Endodermal cell (in vitro differentiated cells): ENCODE measurements at regions not wholly inside any gene's neighbourhood (a gene's known extent, or its start where the extent isn't known, plus 50 kb on each side); places are given as distances from the start of the nearest gene placed in this dataset.

ENCODE experiments used
- DNase-seq: peaks from one replicate; pipeline ENCODE4 v3.0.0-alpha.2; 2017
- H3K27ac ChIP-seq: 2 replicates; pipeline ENCODE4 v1.5.1; 2013; ENCODE audit warnings: mild to moderate bottlenecking, low read depth, low read length, moderate library complexity
- H3K27me3 ChIP-seq: 2 replicates; pipeline ENCODE4 v1.6.1; 2013; ENCODE audit warnings: mild to moderate bottlenecking, low read length, moderate library complexity; ENCODE audit not compliant: insufficient read depth, control insufficient read depth, poor library complexity, severe bottlenecking
- H3K36me3 ChIP-seq: 2 replicates; pipeline ENCODE4 v1.7.0; 2013; ENCODE audit warnings: mild to moderate bottlenecking, low read length, moderate library complexity; ENCODE audit not compliant: control insufficient read depth, insufficient read depth
- H3K4me1 ChIP-seq: one replicate; pipeline ENCODE4 v1.7.0; 2013; ENCODE audit warnings: low read length; ENCODE audit not compliant: control insufficient read depth, insufficient read depth
- H3K4me3 ChIP-seq: 2 replicates; pipeline ENCODE4 v1.5.1; 2013; ENCODE audit warnings: mild to moderate bottlenecking, low read length, moderate library complexity
- H3K9ac ChIP-seq: 2 replicates; pipeline ENCODE4 v1.6.1; 2013; ENCODE audit warnings: mild to moderate bottlenecking, low read length, moderate library complexity; ENCODE audit not compliant: poor library complexity, severe bottlenecking; ENCODE audit errors: extremely low read depth
- H3K9me3 ChIP-seq: 2 replicates; pipeline ENCODE4 v1.6.1; 2013; ENCODE audit warnings: mild to moderate bottlenecking, low read length, moderate library complexity; ENCODE audit not compliant: control insufficient read depth
- H3K27ac Mint-ChIP-seq: 2 replicates; pipeline ENCODE4 v1.8.0; 2020; ENCODE audit warnings: mixed read lengths
- H3K27me3 Mint-ChIP-seq: 2 replicates; pipeline ENCODE4 v1.8.0; 2021; ENCODE audit warnings: mild to moderate bottlenecking, mixed read lengths; ENCODE audit not compliant: insufficient read depth
- H3K36me3 Mint-ChIP-seq: 2 replicates; pipeline ENCODE4 v1.8.0; 2020; ENCODE audit warnings: low read depth, mixed read lengths
- H3K4me1 Mint-ChIP-seq: 2 replicates; pipeline ENCODE4 v1.8.0; 2020; ENCODE audit warnings: mixed read lengths
- H3K4me3 Mint-ChIP-seq: 2 replicates; pipeline ENCODE4 v1.8.0; 2020; ENCODE audit warnings: mild to moderate bottlenecking, moderate library complexity, mixed read lengths
- H3K9me3 Mint-ChIP-seq: 2 replicates; pipeline ENCODE4 v1.8.0; 2020; ENCODE audit warnings: mild to moderate bottlenecking, mixed read lengths
- WGBS, 2 experiments: methylation state at CpG; one replicate each; pipeline versions ENCODE4 v1.1.5 to v1.1.7; 2013; ENCODE audit warnings: missing lambda C conversion rate in 2 of 2, mixed read lengths in 1 of 2; ENCODE audit not compliant: insufficient coverage in 1 of 2, insufficient read length in 1 of 2; 5-methylcytosine and 5-hydroxymethylcytosine counted together
- TF ChIP-seq, protein P1 (sequence below): fragments of 200-600 bp; sonication (generic); conservative IDR thresholded peaks from 2 replicates; pipeline ENCODE4 v1.5.0; 2021; ENCODE audit warnings: antibody characterized with exemption, mild to moderate bottlenecking

DNA sequence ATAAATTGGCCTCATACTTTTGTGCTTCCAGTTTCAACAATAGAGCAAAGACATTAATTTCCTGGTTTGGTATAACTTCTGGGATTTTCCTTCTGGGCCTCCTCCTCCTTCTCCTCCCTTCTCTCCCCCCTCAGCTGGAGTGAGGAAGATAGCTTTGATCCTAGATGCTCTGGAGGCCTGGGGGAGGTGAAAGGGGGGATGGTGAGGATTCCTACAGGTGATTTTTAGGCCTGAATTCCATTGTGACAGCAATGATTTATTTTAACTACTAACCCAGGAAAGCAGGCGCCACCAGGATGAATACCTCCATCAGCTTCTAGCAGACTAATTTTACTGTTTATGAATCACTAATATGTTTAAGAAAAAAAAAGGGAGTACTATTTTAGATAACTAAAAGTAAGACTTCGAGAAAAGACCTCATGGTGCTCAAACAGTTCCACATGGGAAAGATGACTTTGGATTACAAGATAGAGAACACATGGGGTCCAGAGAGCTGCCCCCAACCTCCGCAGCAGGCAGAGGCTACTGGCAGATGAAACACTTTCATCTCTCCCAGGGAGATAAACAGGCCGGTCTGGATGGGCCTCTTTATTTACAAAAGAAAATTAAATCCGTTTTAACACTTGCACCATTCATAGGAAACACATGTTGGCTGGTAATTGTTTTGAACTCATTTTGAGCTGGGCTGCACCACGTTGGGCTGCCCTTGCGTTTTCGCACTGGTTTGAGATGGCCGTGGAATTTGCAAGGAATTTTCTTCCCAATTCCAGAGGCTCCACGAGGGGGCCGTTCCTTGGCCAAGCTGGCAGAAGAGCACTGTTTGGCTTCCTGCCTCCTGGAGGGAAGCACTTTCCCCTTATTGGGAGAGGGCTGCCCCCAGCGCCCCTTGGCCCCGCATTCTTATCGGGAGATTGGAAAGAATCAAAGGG lies 125.1 kb upstream of the STX18 start:
- H3K4me1 Mint-ChIP-seq = peaks cover 34% of the 10 kb centered on the region
- peaks cover 56% of the 10 kb centered on the region for H3K27me3 Mint-ChIP-seq
- Histone ChIP-seq H3K9ac (no peak overlapping the region), H3K4me1 (peaks cover 13% of the 10 kb centered on the region), H3K9me3 (no peaks in the 10 kb centered on the region), H3K4me3 (peak overlapping the region; percentile 69), H3K36me3 (no peaks in the 10 kb centered on the region), H3K27ac (peak overlapping the region; percentile 74), H3K27me3 (peaks cover 39% of the 10 kb centered on the region)
- WGBS, 2 experiments = 10 to 13% methylated on average over 7 to 14 of the region's 14 CpGs
- TF ChIP-seq, protein P1, sequence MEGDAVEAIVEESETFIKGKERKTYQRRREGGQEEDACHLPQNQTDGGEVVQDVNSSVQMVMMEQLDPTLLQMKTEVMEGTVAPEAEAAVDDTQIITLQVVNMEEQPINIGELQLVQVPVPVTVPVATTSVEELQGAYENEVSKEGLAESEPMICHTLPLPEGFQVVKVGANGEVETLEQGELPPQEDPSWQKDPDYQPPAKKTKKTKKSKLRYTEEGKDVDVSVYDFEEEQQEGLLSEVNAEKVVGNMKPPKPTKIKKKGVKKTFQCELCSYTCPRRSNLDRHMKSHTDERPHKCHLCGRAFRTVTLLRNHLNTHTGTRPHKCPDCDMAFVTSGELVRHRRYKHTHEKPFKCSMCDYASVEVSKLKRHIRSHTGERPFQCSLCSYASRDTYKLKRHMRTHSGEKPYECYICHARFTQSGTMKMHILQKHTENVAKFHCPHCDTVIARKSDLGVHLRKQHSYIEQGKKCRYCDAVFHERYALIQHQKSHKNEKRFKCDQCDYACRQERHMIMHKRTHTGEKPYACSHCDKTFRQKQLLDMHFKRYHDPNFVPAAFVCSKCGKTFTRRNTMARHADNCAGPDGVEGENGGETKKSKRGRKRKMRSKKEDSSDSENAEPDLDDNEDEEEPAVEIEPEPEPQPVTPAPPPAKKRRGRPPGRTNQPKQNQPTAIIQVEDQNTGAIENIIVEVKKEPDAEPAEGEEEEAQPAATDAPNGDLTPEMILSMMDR = peak; percentile 46
- H3K4me3 Mint-ChIP-seq = peak overlapping the region; percentile 45
- peaks cover 2% of the 10 kb centered on the region for H3K36me3 Mint-ChIP-seq
- peak overlapping the region; percentile 87 for H3K27ac Mint-ChIP-seq
- DNase-seq = peak; percentile 89
- no peaks in the 10 kb centered on the region for H3K9me3 Mint-ChIP-seq

DNA sequence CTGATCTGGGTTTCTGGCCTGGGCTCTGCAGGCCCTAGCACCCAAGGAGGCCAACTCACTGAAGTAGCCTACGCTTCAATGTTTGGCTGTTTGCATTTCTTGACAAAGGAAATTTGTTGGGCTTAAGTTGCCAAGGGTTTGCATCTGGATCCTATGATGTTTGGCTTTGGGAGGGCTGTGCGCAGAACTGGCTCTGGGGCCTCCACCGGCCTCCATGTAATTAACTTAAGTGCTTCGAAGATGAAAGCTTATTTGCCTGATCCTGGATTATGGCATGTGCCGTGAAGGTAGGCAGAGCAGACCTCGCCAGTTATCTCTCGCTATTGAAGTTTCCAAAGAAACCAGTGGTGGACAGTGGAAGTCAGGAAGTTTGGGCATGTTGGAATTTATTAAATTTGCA lies 124.3 kb upstream of the STX18 start:
- Mint-ChIP-seq H3K36me3 (peaks cover 2% of the 10 kb centered on the region), H3K27ac (no peak overlapping the region), H3K4me3 (peak overlapping the region; percentile 45), H3K9me3 (no peaks in the 10 kb centered on the region), H3K27me3 (peaks cover 50% of the 10 kb centered on the region), H3K4me1 (peaks cover 31% of the 10 kb centered on the region)
- TF ChIP-seq, protein P1 = no peak
- no peak overlapping the region for H3K9ac ChIP-seq
- H3K9me3 ChIP-seq = no peaks in the 10 kb centered on the region
- no peak overlapping the region for H3K4me3 ChIP-seq
- H3K27ac ChIP-seq = no peak overlapping the region
- H3K4me1 ChIP-seq = peaks cover 13% of the 10 kb centered on the region
- no peaks in the 10 kb centered on the region for H3K36me3 ChIP-seq
- no peak for DNase-seq
- peaks cover 39% of the 10 kb centered on the region for H3K27me3 ChIP-seq
- WGBS, 2 experiments = 84 to 90% methylated on average over 3 to 7 of the region's 7 CpGs

DNA sequence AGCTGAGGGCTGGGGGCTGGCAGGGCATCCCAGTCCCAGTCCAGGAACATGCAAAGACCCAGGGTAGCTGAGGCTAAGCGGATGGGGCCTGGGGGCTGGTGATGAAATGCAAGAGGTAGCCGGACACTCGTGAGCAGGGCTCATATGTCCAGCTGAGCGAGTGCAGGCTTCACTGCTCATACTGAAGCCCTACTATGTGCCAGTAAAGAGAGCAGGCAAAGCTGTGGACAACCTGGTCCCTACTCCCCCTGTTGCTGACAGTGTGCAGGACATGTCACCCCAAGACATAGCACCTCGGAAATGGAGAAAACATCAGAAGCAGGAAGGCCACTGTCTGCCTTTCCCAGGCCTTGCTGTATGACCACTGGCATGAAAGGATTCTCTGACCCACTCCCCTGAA lies 122.4 kb upstream of the STX18 start:
- Histone ChIP-seq H3K9ac (no peak overlapping the region), H3K9me3 (no peaks in the 10 kb centered on the region), H3K27me3 (peaks cover 39% of the 10 kb centered on the region), H3K4me3 (no peak overlapping the region), H3K27ac (no peak overlapping the region), H3K4me1 (peaks cover 13% of the 10 kb centered on the region), H3K36me3 (no peaks in the 10 kb centered on the region)
- Mint-ChIP-seq H3K9me3 (no peaks in the 10 kb centered on the region), H3K4me3 (no peak overlapping the region), H3K27me3 (peaks cover 50% of the 10 kb centered on the region), H3K27ac (no peak overlapping the region), H3K36me3 (peaks cover 2% of the 10 kb centered on the region), H3K4me1 (peaks cover 28% of the 10 kb centered on the region)
- TF ChIP-seq, protein P1 = no peak
- DNase-seq = no peak
- WGBS, 2 experiments = 87 to 92% methylated on average over 5 of the region's 5 CpGs
